ENCODE measurements at regions not wholly inside any gene's neighbourhood (a gene's known extent, or its start where the extent isn't known, plus 50 kb on each side); places are given as distances from the start of the nearest gene placed in this dataset.

- TF ChIP-seq CTCF (IDR thresholded peaks at IDR 0.05; ENCODE audit: insufficient read depth, low read length, poor library complexity, severe bottlenecking) (peak; percentile 14), EZH2phosphoT487 (conservative IDR thresholded peaks at IDR 0.05; ENCODE audit: low read length) (no peak)
Measured at GRCh38 chr5:165029099-165029870, 1523.9 kb downstream of the MAT2B start.

Measured in SU-DHL-6 (cell line).